ENCODE measurements at regions not wholly inside any gene's neighbourhood (a gene's known extent, or its start where the extent isn't known, plus 50 kb on each side); places are given as distances from the start of the nearest gene placed in this dataset.

- no peak for TF ChIP-seq POLR2AphosphoS5 (IDR thresholded peaks at IDR 0.05; ENCODE audit: low read depth, low read length)
- no peak for TF ChIP-seq CTCF (IDR thresholded peaks at IDR 0.05)
- TF ChIP-seq REST (IDR thresholded peaks at IDR 0.05; ENCODE audit: insufficient read depth in 1 of 2, low read depth in 2 of 2, low read length in 1 of 2): no peak
- no peak for TF ChIP-seq SIN3A (IDR thresholded peaks at IDR 0.05; ENCODE audit: borderline replicate concordance, insufficient read depth, low read depth, low read length)
These were observed 166.8 kb upstream of the MAMLD1 start for GRCh38 chrX:150196285-150196684.

Measured in Panc1 (cell line).